Gastroesophageal sphincter (tissue), 3 donors: ENCODE measurements at regions not wholly inside any gene's neighbourhood (a gene's known extent, or its start where the extent isn't known, plus 50 kb on each side); places are given as distances from the start of the nearest gene placed in this dataset.

Source experiments
- POLR2A ChIP-seq, 2 donors: fragments of 450-650 bp; IDR thresholded peaks; one replicate each; pipeline ENCODE4 v1.6.1; 2017; ENCODE audit warnings: antibody characterized with exemption in 2 of 2, mild to moderate bottlenecking in 2 of 2, moderate library complexity in 1 of 2
- TF ChIP-seq, protein P1 (sequence below), 4 experiments: fragments of 200-600 bp in 2 of 4; fragments of 450-650 bp in 2 of 4; sonication (generic) in 1 of 4; IDR thresholded peaks; one replicate each; pipeline ENCODE4 v1.5.1; 2017 to 2019; ENCODE audit warnings: antibody characterized with exemption in 4 of 4, mild to moderate bottlenecking in 2 of 4, moderate library complexity in 2 of 4

DNA sequence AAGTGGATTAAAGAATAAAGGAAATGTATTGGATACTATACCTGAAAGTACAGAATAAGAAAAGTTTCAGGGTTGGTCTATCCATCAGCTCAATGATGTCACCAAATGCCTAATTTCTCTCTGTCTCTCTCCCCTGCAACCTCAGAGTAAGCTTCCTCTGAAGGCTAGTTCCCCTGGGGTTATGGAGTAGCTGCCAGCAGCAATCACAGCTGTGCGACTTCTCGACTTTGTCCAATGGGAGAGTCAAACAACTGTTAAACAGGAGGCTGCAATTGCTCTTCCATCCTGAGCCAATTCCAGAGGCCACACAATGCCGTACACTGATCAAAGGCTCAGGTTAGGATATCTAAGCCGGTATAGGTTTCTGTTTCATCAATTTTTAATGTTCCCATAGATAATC, 95.3 kb upstream of the FANCL start:
- no peak for TF ChIP-seq POLR2A (IDR thresholded peaks at IDR 0.05)
- TF ChIP-seq, protein P1, sequence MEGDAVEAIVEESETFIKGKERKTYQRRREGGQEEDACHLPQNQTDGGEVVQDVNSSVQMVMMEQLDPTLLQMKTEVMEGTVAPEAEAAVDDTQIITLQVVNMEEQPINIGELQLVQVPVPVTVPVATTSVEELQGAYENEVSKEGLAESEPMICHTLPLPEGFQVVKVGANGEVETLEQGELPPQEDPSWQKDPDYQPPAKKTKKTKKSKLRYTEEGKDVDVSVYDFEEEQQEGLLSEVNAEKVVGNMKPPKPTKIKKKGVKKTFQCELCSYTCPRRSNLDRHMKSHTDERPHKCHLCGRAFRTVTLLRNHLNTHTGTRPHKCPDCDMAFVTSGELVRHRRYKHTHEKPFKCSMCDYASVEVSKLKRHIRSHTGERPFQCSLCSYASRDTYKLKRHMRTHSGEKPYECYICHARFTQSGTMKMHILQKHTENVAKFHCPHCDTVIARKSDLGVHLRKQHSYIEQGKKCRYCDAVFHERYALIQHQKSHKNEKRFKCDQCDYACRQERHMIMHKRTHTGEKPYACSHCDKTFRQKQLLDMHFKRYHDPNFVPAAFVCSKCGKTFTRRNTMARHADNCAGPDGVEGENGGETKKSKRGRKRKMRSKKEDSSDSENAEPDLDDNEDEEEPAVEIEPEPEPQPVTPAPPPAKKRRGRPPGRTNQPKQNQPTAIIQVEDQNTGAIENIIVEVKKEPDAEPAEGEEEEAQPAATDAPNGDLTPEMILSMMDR (IDR thresholded peaks at IDR 0.05), result no peak
